HG02852 (cell line): ENCODE measurements at regions not wholly inside any gene's neighbourhood (a gene's known extent, or its start where the extent isn't known, plus 50 kb on each side); places are given as distances from the start of the nearest gene placed in this dataset.

Experiments used
- ATAC-seq: cut with Tn5 transposase; IDR thresholded peaks from one replicate; pipeline ENCODE4 v1.9.1; 2021; ENCODE audit warnings: mild to moderate bottlenecking, moderate library complexity; ENCODE audit not compliant: unreplicated experiment

DNA sequence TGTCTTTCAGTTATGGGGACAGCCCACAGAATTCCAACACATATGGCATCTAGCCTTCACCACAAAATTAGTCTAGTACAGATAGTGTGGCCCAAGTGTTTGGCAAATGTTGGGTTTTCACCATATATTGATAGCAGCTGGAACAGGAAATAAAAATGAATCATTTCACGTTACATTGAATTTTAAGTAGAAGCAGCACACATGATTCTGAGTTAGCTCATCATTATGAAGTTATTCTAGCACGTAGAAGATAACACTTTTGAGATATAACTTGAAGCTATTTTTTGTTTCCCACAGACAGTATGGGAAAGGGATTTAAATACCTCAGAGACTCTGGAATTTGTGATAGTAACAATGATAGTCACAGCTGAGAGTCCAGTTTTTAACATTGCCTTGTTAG, 118.7 kb downstream of the FAT4 start:
- ATAC-seq, result no peak

DNA sequence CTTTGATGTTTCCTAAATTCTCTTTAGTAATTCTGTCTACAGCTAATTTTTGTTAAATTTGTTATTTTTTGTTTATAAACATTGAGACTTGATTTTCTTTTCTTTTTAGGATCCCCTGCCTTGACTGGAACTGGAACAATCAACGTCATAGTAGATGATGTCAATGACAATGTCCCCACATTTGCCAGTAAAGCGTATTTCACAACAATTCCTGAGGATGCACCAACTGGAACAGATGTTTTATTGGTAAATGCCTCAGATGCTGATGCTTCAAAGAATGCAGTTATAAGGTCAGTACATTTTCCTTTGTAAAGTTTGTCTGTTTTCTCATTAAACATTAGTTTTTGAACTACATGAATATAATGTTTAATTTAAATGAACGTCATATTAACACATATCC, 119.4 kb downstream of the FAT4 start:
- ATAC-seq, result no peak

DNA sequence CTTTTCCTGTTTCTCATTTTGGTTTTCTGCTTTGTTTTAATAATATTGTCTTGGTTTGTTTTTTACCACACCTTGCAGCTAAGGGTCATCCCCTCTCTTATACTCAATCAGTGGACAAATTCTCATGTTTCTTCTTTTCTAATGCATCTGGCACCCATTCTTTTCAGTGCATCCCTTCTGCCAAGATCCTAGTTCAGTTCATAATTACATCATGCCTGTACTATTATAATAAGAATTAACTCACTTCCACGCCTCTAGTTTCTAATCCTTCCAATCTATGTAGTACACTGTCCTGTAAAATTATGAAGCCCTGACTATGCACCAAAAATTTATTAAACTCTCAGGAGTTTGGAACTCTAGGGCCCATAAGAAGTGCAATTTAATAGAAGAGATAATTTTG, 126.1 kb downstream of the FAT4 start:
- no peak for ATAC-seq

DNA sequence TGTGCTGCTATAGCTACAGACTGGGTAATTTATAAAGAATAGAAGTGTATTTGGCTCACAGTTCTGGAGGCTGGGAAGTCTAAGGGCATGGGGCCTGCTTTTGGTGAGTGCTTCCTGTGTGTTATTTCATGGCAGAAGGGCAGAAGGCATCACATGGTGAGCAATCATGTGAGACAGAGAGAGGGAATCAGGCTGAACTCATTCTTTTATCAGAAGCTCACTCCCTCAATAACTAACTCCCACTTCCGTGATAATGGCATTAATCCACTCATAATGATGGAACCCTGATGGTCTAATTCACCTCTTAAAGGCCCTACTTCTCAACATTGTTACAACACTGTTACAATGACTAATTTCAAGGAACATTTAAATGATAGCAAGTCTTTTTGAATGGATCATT, 129.4 kb downstream of the FAT4 start:
- no peak for ATAC-seq

DNA sequence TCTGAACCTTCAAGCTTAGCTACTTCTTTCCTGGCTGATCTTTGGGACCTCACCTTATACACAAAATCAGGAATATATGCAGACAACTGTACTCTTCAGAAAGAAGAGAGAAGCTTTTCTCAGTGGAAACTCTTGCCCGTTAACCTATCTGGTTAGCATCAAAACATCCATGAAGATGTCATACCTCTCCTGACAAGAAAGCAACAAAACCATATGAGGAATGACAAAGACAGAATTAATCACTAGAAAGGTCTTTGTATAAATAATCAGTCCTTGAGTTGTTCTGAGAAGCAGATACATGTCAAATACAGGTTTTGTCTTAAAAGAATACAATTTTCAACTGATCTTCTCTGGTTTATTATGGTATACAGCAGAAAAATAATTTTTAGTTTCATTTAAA, 130.8 kb downstream of the FAT4 start:
- ATAC-seq, result no peak

DNA sequence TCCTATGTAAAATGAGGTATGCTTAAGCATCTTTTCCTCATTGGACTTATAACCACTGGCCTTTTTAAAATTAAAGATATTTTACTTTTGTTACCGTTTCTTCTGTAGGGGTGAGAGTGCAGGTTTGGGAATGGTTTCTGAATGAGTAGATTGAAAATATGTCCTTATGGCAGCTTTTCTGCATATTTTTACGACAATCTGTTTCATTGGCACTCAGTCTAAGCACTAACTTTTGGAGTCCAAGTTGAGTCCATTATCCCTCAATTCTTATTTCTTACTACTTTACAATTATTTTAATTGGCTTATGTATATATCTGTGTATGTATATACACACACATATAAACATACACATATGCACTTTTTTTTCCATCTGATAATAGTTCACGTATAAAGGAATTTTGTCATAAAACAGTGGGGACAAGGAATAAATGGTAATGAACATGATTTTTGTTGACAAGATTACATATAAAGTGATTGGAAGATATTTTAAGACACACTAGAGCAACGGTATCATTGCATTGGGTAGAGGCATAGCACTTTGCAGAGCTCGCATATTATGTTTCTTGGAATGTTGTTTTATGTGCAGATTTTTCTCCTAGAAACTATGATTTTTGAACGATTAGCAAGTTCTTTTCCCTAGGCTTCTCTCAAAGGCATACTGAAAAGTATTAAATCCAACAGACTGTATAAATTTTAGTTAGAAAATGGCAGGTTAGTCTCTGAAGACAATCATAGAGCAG, 133.0 kb downstream of the FAT4 start:
- no peak for ATAC-seq

DNA sequence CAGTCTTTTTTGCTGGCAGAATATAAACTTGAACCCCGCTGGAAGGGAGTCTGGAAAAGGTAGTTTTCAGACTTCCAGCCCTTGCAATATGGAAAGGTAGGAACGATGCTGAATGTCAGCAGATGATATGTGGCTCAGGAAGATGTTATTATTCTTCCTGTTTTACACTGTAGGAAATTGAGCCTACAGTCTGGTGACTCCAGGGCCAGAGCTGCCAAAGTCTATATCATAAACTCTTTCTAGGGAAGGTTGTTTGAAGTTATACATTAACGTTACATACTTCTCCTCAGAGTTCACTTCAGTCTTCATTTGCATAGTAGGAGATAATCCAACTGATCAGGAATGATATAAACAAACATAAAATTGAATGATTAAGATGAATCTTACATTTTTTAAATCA, 141.3 kb downstream of the FAT4 start:
- no peak for ATAC-seq

DNA sequence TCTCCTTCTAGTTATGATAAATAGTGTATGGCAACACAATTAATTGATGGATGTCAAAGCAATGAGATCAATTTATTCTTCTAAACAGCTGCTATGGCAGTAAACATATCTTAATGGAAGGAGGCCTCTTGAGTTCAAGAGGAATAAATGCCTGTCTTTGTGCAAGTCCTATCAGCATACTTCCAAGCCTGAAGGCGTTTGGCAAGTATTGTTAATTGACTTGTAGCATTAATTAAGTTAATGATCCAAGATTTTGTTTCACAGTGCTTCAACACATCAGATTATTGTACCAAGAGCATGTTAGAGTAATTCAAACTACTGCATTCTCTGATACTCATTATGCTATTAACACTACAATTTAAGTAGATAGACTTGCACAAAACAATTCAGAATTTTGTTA, 144.8 kb downstream of the FAT4 start:
- ATAC-seq, result no peak

DNA sequence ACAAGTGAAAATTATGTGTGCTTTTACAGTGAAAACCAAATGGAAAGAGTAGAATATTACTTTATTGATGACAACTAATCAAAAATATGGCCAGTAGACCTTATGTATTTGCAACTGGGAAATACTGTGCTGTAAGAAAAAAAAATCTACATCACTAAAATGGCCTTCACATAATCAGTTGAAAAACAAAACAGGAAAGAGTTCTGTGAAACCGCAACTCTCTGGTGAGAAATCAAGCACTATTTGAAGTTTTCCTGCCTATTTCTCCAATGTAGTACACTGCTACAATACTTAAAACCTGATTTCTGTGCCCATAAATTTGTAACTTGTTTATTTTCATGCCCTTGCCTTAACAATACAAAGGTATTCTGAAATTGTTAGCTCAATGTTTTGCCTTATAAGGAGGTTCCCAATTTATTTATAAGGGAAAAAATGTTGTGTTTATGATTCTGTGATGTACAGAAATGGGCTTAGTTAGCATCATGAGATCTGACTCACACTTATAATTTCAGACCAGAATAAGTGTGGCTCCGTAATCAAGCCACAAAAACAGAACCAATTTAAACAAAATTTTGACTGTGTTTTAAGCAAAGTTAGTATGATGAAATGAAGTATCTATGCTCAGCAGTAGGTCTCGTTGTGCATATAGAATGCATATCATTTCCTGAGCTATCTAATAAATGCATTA, 147.1 kb downstream of the FAT4 start:
- ATAC-seq, result no peak

DNA sequence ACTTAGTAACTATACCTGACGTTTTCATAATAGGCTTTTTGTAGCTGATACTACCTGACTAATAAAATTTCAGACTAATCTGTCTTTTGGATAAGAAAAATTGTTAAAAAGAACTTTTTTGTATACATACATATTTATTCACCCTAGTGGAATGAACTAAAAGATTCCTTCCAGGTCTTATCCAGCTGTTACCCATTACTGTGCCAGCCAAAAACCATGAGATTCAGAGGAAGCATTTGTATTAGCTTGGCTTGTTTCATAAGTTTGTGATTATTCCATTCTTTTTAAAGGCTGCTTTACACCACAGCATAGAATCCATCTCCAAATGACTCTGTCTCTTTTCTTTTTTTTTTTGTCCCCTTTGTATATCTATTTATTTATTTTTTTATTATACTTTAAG, 149.4 kb downstream of the FAT4 start:
- ATAC-seq, result no peak

DNA sequence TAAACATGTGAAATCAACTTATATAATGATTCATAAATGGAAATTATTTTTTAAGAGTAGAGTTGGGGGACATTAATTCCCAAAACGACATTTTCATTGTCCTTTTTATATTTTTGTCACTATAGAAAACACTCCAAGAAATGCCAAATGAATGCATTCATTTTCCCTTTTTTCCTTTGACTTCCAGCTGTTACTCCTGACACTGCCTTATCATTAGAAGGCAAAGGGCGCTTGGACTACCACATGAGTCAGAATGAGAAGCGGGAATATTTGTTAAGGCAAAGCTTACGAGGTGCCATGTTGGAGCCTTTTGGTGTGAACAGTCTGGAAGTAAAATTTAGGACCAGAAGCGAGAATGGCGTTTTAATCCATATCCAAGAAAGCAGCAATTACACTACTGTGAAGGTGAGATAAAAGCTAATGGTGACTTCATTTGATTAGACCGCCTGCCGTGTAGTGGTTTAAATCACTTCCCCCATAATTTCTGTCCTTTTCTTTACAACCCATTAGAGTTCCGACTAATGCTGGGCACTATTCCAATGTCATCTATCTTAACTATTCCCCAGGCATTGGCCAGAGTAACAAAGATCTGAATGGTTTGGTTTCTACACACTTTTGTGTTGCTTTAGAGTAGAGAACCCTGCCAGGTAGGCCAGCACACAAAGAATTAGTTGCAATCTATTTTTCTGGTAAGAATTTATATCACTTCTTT, 166.7 kb downstream of the FAT4 start:
- ATAC-seq, result no peak

DNA sequence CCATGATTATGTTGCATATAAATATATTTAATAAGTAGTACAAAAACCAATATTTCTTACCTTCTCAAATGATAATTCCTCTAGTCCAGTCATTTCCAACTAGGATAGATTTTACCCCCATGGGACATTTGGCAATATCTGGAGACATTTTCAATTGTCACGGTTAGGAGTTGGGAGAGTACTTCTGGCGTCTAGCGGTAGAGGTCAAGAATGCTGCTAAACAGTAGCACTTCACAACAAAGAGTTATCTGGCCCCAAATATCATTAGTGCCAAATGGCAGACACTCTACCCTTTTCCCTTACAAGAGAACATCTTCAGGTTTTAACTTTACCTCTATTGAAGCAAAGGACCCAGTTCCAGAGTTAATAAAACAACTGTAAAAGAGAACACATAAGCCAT, 168.1 kb downstream of the FAT4 start:
- ATAC-seq, result no peak

DNA sequence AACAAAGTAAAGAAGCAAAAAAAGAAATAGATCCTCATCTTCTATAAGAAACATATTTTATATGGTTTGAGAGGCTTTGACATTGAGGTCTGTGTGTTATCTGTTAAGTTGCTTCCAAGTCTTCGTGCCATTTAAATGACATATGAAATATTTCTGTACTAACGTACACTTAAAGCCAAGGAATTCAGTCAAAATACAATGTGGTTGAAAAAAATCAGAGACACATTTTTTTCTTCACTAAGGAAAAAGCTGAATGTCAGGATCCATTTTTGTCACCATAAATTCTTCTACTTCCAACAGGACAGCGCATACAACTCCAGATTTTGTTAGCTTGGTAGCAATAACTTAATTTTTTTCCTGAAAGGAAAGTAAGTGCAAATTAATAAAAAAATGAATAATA, 168.5 kb downstream of the FAT4 start:
- ATAC-seq, result no peak

DNA sequence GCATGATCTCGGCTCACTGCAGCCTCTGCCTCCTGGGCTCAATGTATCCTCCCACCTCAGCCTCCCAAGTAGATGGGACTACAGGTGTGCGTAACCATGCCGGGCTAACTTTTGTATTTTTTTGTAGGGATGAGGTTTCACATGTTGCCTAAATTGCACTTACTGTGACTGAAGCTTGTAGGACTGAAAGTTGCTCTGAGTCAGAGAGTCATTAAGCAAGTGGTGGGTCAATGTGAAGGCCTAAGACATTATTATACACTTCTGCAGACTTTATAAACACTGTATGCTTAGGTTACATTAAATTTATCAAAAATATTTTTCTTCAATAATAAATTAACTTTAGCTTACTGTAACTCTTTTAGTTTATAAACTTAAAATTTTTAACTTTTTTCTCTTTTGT, 170.2 kb downstream of the FAT4 start:
- no peak for ATAC-seq

DNA sequence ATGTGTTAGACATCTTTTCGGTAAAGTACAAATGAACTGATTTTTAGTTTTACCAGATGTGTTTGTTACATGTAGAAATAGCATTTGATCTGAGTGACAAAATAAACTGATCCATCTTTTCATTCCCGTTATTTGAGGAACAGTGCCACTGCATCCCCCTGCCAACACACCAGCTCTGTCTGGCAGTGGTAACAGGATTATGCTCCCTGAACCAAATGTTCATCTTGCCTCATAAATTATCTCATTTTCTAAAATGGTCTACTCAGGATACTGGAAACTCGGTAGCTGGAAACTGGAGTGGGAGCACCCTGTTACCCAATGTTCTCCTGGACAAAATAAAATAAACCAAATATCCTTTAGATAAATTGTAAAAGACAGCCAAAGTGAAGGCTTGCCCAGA, 171.6 kb downstream of the FAT4 start:
- no peak for ATAC-seq

DNA sequence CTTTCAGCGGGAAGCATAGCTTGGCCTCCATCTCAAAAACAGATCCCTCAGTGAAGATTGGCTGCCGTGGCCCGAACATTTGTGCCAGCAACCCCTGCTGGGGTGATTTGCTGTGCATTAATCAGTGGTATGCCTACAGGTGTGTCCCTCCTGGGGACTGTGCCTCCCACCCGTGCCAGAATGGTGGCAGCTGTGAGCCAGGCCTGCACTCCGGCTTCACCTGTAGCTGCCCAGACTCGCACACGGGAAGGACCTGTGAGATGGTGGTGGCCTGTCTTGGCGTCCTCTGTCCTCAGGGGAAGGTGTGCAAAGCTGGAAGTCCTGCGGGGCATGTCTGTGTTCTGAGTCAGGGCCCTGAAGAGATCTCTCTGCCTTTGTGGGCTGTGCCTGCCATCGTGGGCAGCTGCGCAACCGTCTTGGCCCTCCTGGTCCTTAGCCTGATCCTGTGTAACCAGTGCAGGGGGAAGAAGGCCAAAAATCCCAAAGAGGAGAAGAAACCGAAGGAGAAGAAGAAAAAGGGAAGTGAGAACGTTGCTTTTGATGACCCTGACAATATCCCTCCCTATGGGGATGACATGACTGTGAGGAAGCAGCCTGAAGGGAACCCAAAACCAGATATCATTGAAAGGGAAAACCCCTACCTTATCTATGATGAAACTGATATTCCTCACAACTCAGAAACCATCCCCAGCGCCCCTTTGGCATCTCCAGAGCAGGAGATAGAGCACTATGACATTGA, 175.4 kb downstream of the FAT4 start:
- ATAC-seq, result no peak

DNA sequence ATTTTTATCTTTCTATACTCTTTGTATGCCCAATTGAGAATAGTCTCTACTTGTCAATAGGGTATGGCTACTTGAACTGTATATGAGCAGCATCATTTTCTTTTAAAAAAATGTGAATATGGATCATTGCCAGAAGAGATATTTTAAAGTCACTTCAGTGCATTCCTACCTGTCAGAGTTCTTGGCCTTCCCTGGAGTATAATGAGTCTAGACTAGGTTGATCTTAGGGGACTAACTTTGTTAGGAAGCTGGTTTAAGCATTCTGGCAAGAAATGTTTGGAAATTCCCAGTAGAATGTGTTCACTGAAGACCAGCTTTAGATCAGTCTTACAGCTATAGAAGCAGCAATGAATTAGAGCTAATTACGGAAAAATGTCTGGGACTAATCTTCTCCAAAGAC, 178.2 kb downstream of the FAT4 start:
- no peak for ATAC-seq

DNA sequence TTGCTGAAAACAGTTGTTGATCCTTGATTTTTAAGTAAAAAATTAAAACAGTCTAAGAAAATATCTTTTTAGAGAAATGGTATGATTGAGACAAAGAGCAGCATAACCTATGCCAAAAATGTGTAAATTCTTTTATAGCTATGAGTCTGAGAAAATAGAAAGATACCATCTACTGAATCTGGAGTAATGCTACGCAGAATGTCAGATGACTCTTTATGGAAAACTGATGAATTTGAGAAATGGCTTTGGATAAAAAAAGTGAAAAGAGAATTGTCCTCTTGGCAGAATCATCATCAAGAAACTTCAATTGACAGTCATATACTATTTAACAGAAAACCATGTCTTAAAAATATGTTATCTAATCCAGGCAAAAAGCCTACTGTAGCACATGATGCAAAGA, 183.1 kb downstream of the FAT4 start:
- ATAC-seq, result no peak

DNA sequence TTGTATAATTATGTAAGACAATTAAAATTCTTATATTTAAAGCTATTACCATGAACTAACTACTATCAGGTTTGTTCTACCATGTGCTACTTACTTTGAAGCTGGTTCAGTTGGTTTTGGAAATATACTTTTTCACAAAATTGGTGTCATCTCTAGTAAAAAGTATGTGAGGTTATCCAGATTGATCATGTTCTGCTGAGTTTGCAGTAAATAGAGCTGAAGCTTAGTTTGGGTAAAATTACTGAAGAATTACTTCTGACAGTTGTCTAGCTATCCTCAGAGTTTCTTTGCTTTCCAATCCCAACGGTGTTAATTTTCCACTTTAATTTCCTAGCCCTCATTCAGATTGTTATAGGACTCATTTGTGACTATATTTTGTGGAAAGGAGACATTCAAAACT, 184.2 kb downstream of the FAT4 start:
- ATAC-seq, result no peak

DNA sequence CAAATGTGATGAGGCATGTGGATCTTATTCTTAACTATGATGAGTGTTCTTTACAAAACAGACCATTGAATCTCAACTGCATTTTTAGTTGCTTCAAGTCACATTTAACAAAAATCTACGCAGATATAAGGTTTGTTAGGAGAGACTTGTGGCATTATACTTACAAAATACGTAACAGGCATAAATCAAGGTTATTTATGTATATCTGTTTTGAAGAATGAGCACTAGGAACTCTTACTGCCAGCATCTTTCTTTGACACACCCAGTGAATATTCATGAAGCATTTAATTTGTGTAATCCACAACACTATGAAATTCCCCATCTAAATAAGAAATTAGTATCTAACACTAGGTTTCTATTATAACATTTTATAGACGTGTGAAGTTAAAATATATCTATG, 186.3 kb downstream of the FAT4 start:
- no peak for ATAC-seq

DNA sequence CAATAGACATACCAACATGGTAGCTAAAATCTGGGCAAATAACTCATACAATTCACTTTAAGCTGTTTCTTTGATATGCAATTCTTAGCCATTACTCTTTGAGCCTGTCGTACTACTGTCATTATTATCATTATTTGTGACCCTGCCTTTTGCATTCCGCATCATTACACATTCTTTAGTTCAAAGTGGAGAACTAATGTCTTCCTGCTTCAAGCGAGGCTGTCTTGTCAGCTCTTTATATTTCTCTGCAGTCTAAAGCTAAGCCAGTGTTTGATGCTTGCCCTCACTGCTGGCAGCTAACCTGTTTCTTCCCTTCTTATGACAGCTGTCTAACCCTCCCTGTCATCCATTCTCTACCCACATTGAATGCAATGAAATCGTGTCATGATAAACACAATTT, 186.8 kb downstream of the FAT4 start:
- no peak for ATAC-seq

DNA sequence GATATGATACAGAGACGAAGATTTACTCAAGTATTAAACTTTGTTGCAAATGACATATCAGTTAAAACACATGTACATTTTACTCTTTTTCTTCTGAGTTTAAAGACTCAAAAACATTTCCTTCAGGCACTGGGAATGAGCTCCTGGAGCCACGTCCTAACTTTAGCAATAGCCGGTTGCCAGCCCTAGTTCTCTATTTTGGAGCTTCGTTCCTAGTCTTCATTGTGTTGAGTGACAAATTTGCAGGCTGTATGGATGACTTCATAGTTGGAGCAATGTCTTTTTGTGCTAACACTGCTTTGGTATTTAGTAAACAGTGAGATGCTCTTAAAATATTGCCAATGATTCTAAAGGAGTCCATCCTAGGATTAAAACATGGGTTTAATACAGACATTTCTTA, 190.9 kb downstream of the FAT4 start:
- ATAC-seq, result no peak
